OCI-LY7 (cell line): ENCODE measurements at regions not wholly inside any gene's neighbourhood (a gene's known extent, or its start where the extent isn't known, plus 50 kb on each side); places are given as distances from the start of the nearest gene placed in this dataset.

Source experiments
- BruUV-seq: library from RNA; stranded (reverse); fragments of 400-500 nt; replicated peaks from 2 replicates; lab custom pipeline; 2021; lab: Mats Ljungman, UMichigan
- CTCF ChIA-PET: fragments of 300-600 bp; sonication (Branson Sonifier 250); formaldehyde crosslinking; loops from one replicate; lab custom pipeline; 2022; ENCODE audit warnings: antibody characterized with exemption; ENCODE audit not compliant: unreplicated experiment; lab: Charles Lee
- POLR2A ChIA-PET: fragments of 300-600 bp; sonication (Branson Sonifier 250); formaldehyde crosslinking; loops from one replicate; lab custom pipeline; 2022; ENCODE audit warnings: antibody characterized with exemption; lab: Charles Lee
- DNase-seq: peaks from one replicate; pipeline ENCODE4 v3.0.0-alpha.2; 2015; ENCODE audit warnings: low spot score
- H2AFZ ChIP-seq: fragments of 200-600 bp; sonication (generic), shearing (Covaris generic); 2 replicates; pipeline ENCODE4 v1.6.1; 2014; ENCODE audit warnings: mild to moderate bottlenecking, antibody characterized with exemption, low read length, moderate library complexity
- H3K27ac ChIP-seq: fragments of 200-600 bp; sonication (generic); 2 replicates; pipeline ENCODE4 v1.5.1; 2014; ENCODE audit warnings: mixed run types, low read depth, mild to moderate bottlenecking, moderate library complexity, low read length, inconsistent platforms; ENCODE audit not compliant: poor library complexity, severe bottlenecking
- H3K36me3 ChIP-seq: fragments of 200-600 bp; sonication (generic); 2 replicates; pipeline ENCODE4 v1.6.1; 2014; ENCODE audit warnings: mild to moderate bottlenecking, antibody characterized with exemption, low read length, moderate library complexity, mixed read lengths; ENCODE audit not compliant: insufficient read depth
- H3K4me1 ChIP-seq: fragments of 200-600 bp; sonication (generic); 2 replicates; pipeline ENCODE4 v1.5.1; 2014; ENCODE audit warnings: mild to moderate bottlenecking, low read length; ENCODE audit not compliant: insufficient read depth, poor library complexity, severe bottlenecking
- H3K4me2 ChIP-seq: fragments of 200-600 bp; sonication (generic); 2 replicates; pipeline ENCODE4 v1.6.1; 2014; ENCODE audit warnings: mild to moderate bottlenecking, low read length
- H3K4me3 ChIP-seq: fragments of 200-600 bp; sonication (generic); 2 replicates; pipeline ENCODE4 v1.5.1; 2014; ENCODE audit warnings: mild to moderate bottlenecking, low read depth, low read length; ENCODE audit not compliant: poor library complexity, severe bottlenecking
- H3K79me2 ChIP-seq: fragments of 200-600 bp; sonication (generic); 2 replicates; pipeline ENCODE4 v1.6.1; 2016; ENCODE audit warnings: low read depth, mild to moderate bottlenecking, low read length, moderate library complexity, mixed read lengths; ENCODE audit not compliant: insufficient read depth
- H3K9me2 ChIP-seq: fragments of 200-600 bp; sonication (generic); 2 replicates; pipeline ENCODE4 v1.6.1; 2016; ENCODE audit warnings: mild to moderate bottlenecking, low read length, mixed read lengths; ENCODE audit not compliant: insufficient read depth
- H3K9me3 ChIP-seq: fragments of 200-600 bp; sonication (generic); 2 replicates; pipeline ENCODE4 v1.6.1; 2014; ENCODE audit warnings: mild to moderate bottlenecking, mixed run types, low read length, mixed read lengths
- H4K20me1 ChIP-seq: fragments of 200-600 bp; sonication (generic); 2 replicates; pipeline ENCODE4 v1.6.1; 2014; ENCODE audit warnings: mild to moderate bottlenecking, antibody characterized with exemption, low read length, moderate library complexity, mixed read lengths; ENCODE audit not compliant: insufficient read depth
- EZH2phosphoT487 ChIP-seq: fragments of 200-600 bp; sonication (generic); IDR thresholded peaks from 2 replicates; pipeline ENCODE4 v1.6.1; 2018; ENCODE audit warnings: low read depth, borderline replicate concordance, mild to moderate bottlenecking, mixed run types, antibody characterized with exemption, low read length, moderate library complexity, mixed read lengths
- intact Hi-C: fragments of 100-400 bp; cut with micrococcal nuclease; formaldehyde crosslinking; loops from one replicate; pipeline ENCODE4 v1.10.0; 2022; ENCODE audit not compliant: unreplicated experiment
- TF ChIP-seq, protein P1 (sequence below): fragments of 200-600 bp; sonication (generic); conservative IDR thresholded peaks from 2 replicates; pipeline ENCODE4 v1.5.1; 2014; ENCODE audit warnings: mild to moderate bottlenecking, antibody characterized with exemption, low read length, moderate library complexity, mixed read lengths

DNA sequence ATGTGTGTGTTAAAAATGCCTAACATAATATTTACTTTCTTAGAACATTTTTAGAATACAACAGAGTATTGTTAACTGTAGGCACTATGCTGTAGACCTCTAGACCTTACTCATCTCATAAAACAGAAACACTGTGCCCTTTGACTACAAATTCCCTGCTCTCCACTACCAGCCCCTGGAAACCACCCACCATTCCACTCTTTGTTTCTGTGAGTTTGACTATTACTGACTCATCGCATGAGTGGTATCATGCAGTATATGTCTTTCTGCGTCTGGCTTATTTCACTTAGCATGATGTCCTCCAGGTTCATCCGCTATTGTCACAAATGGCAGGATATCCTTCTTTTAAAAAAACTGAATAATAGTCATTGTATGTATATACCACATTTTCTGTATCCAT lies 216.7 kb upstream of the CFAP20DC start:
- Histone ChIP-seq H3K36me3 (no peaks in the 10 kb centered on the region), H3K9me3 (no peaks in the 10 kb centered on the region), H3K4me3 (no peak overlapping the region), H3K9me2 (no peaks in the 10 kb centered on the region), H3K79me2 (no peaks in the 10 kb centered on the region), H3K4me1 (peaks cover 10% of the 10 kb centered on the region), H2AFZ (no peak overlapping the region), H3K27ac (no peak overlapping the region), H4K20me1 (no peaks in the 10 kb centered on the region), H3K4me2 (no peak overlapping the region)
- no TSS peak for BruUV-seq
- CTCF ChIA-PET = no interaction called here
- intact Hi-C loops = no loop called here
- POLR2A ChIA-PET = no interaction called here
- DNase-seq = no peak
- no peak for TF ChIP-seq EZH2phosphoT487
- TF ChIP-seq, protein P1, sequence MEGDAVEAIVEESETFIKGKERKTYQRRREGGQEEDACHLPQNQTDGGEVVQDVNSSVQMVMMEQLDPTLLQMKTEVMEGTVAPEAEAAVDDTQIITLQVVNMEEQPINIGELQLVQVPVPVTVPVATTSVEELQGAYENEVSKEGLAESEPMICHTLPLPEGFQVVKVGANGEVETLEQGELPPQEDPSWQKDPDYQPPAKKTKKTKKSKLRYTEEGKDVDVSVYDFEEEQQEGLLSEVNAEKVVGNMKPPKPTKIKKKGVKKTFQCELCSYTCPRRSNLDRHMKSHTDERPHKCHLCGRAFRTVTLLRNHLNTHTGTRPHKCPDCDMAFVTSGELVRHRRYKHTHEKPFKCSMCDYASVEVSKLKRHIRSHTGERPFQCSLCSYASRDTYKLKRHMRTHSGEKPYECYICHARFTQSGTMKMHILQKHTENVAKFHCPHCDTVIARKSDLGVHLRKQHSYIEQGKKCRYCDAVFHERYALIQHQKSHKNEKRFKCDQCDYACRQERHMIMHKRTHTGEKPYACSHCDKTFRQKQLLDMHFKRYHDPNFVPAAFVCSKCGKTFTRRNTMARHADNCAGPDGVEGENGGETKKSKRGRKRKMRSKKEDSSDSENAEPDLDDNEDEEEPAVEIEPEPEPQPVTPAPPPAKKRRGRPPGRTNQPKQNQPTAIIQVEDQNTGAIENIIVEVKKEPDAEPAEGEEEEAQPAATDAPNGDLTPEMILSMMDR = no peak

DNA sequence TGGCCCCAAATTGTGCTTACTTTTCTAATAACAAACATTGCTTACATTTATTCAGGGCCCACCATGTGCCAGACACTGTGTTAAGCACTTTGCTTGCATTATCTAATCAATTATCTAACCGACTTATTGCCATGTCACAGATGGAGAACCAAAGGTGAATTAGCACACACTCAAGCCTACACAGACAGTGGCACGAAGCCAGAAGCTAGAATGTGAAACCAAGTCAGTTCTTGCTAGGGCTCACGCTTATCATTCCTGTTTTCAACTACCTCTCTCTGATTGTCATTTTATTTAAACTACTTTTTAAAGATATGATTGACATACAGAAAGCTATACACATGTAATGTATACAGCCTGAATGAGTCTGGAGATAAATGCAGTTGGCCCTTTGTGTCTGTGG lies 215.7 kb upstream of the CFAP20DC start:
- H3K9me3 ChIP-seq = no peaks in the 10 kb centered on the region
- intact Hi-C loops = no loop called here
- H3K79me2 ChIP-seq = no peaks in the 10 kb centered on the region
- no peaks in the 10 kb centered on the region for H3K36me3 ChIP-seq
- no peak for DNase-seq
- CTCF ChIA-PET = no interaction called here
- TF ChIP-seq, protein P1 = no peak
- TF ChIP-seq EZH2phosphoT487 = no peak
- POLR2A ChIA-PET = no interaction called here
- no peaks in the 10 kb centered on the region for H4K20me1 ChIP-seq
- H3K27ac ChIP-seq = no peak overlapping the region
- no peak overlapping the region for H3K4me2 ChIP-seq
- no peaks in the 10 kb centered on the region for H3K9me2 ChIP-seq
- H3K4me1 ChIP-seq = peaks cover 10% of the 10 kb centered on the region
- H3K4me3 ChIP-seq = no peak overlapping the region
- BruUV-seq = no TSS peak
- no peak overlapping the region for H2AFZ ChIP-seq

DNA sequence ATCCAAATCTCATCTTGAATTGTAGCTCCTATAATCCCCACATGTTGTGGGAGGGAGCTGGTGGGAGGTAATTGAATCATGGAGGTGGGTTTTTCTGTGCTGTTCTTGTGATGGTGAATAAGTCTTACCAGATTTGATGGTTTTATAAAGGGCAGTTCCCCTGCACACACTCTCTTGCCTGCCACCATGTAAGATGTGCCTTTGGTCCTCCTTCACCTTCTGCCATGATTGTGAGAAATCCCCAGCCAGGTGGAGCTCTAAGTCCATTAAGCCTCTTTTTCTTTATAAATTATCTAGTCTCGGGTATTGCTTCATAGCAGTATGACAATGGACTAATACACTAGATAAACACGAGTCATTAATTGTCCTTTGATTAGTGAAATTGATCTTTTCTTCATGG lies 214.5 kb upstream of the CFAP20DC start:
- ChIA-PET CTCF (no interaction called here), POLR2A (no interaction called here)
- Histone ChIP-seq H3K4me2 (no peak overlapping the region), H3K9me2 (no peaks in the 10 kb centered on the region), H2AFZ (no peak overlapping the region), H3K79me2 (no peaks in the 10 kb centered on the region), H3K27ac (no peak overlapping the region), H4K20me1 (no peaks in the 10 kb centered on the region), H3K4me1 (peaks cover 10% of the 10 kb centered on the region), H3K4me3 (no peak overlapping the region), H3K9me3 (no peaks in the 10 kb centered on the region), H3K36me3 (no peaks in the 10 kb centered on the region)
- BruUV-seq = no TSS peak
- no peak for TF ChIP-seq EZH2phosphoT487
- TF ChIP-seq, protein P1 = no peak
- intact Hi-C loops = no loop called here
- DNase-seq = no peak
